ENCODE measurements at regions not wholly inside any gene's neighbourhood (a gene's known extent, or its start where the extent isn't known, plus 50 kb on each side); places are given as distances from the start of the nearest gene placed in this dataset.

DNA sequence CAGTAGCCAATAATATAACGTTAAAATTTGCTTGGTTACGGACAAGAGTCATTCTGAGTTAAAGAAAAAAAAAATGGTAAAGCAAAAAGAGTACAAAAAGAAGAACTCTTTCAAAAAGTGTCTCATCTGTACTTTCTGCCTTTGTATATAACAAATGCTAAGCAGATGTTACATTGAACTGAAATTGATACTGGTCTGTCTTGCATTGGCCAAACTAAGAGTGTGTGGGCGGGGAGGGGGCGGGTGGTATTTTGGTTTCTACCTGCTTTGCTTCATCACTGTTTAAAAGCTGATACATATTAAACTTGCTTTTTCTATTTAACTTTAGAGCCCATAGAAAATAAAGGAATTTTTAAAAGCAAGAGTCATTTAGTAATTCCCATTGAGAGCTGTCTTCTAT lies 215.0 kb upstream of the THBS1 start:
- Histone ChIP-seq H3K56ac (replicated peaks; ENCODE audit: insufficient read length, low read depth, low read length) (no peak overlapping the region), H2AK5ac (ENCODE audit: low read depth, low read length) (no peak overlapping the region), H4K91ac (replicated peaks; ENCODE audit: insufficient read length, low read length) (no peak overlapping the region), H3K23ac (ENCODE audit: insufficient read length) (no peak overlapping the region), H3K36me3 (ENCODE audit: control insufficient read depth in 2 of 4, insufficient read depth in 4 of 4, low read length in 3 of 4) (no peaks in the 10 kb centered on the region), H3K18ac (ENCODE audit: extremely low read depth, low read length) (no peak overlapping the region), H4K5ac (ENCODE audit: insufficient read length, low read depth, low read length) (no peak overlapping the region), H2BK12ac (ENCODE audit: low read depth, low read length) (no peak overlapping the region), H3K4ac (replicated peaks; ENCODE audit: insufficient read length, low read depth, low read length) (no peak overlapping the region), H3K14ac (ENCODE audit: insufficient read length) (no peak overlapping the region), H4K8ac (ENCODE audit: extremely low read depth, insufficient read depth, low read length) (no peak overlapping the region), H3K79me1 (ENCODE audit: low read depth, low read length) (no peaks in the 10 kb centered on the region), H3K9me3 (ENCODE audit: insufficient read depth in 2 of 2, low read depth in 1 of 2, low read length in 1 of 2) (peaks cover 5% of the 10 kb centered on the region in 2 experiments; a peak in 3 of 4 replicates), H3K23me2 (ENCODE audit: low read depth, low read length) (no peaks in the 10 kb centered on the region), H3K27me3 (replicated peaks in 1 of 4; ENCODE audit: control insufficient read depth in 3 of 4, extremely low read depth in 1 of 4, insufficient read depth in 3 of 4, low read length in 3 of 4) (no peaks in the 10 kb centered on the region), H3K79me2 (ENCODE audit: control insufficient read depth in 1 of 2, insufficient read depth in 2 of 2, low read length in 2 of 2) (no peaks in the 10 kb centered on the region), H2BK20ac (ENCODE audit: low read length) (no peak overlapping the region), H3K4me3 (ENCODE audit: extremely low read depth in 1 of 4, insufficient read depth in 2 of 4, low read depth in 3 of 4, low read length in 4 of 4) (no peak overlapping the region), H2BK5ac (ENCODE audit: low read depth, low read length) (no peak overlapping the region), H2BK120ac (replicated peaks; ENCODE audit: low read depth, low read length) (no peak overlapping the region), H4K20me1 (replicated peaks in 1 of 2; ENCODE audit: control insufficient read depth in 1 of 2, insufficient read depth in 2 of 2, low read length in 2 of 2) (no peaks in the 10 kb centered on the region), H3K9ac (replicated peaks in 1 of 4; ENCODE audit: extremely low read depth in 1 of 4, low read depth in 3 of 4, low read length in 3 of 4) (no peak overlapping the region), H3K4me1 (replicated peaks in 1 of 4; ENCODE audit: control insufficient read depth in 3 of 4, insufficient read depth in 4 of 4, low read length in 3 of 4) (no peaks in the 10 kb centered on the region), H3K27ac (ENCODE audit: low read depth, low read length) (no peak overlapping the region), H2BK15ac (ENCODE audit: low read length) (no peak overlapping the region), H3K4me2 (ENCODE audit: insufficient read depth in 1 of 2, low read depth in 2 of 2, low read length in 2 of 2) (no peak overlapping the region), H2AFZ (ENCODE audit: low read length) (no peak overlapping the region)
- 97% methylated on average over 4 of the region's 4 CpGs; no CpG with 5 or more reads in 1 of the 2 experiments for WGBS, 2 experiments (ENCODE audit: extremely low coverage in 1 of 2, insufficient coverage in 1 of 2, insufficient read length in 1 of 2, insufficient replicate concordance in 2 of 2, low coverage in 1 of 2, low lambda C conversion rate in 2 of 2, missing lambda C conversion rate in 1 of 2)
- no peak for FAIRE-seq
- POLR2A ChIA-PET (ENCODE audit: partially characterized antibody) = no interaction called here
- DNase-seq (ENCODE audit: low read depth in 1 of 2, low spot score in 2 of 2) = no peak
- CTCF ChIA-PET (ENCODE audit: partially characterized antibody) = interaction anchor here (0.6 kb wide), 1 partner anchor 286 kb away, joined by 3 read pairs; no protein-coding TSS in a partner anchor
- TF ChIP-seq SP1 (IDR thresholded peaks at IDR 0.05; ENCODE audit: low read depth, low read length) (no peak), SIRT6 (IDR thresholded peaks at IDR 0.05; ENCODE audit: low read length) (no peak), TAF1 (IDR thresholded peaks at IDR 0.05; ENCODE audit: low read depth, low read length) (no peak), HDAC2 (IDR thresholded peaks at IDR 0.05; ENCODE audit: borderline replicate concordance in 1 of 2, low read depth in 2 of 2, low read length in 2 of 2) (no peak), SRF (IDR thresholded peaks at IDR 0.05; ENCODE audit: low read depth, low read length) (no peak), SIX5 (IDR thresholded peaks at IDR 0.05; ENCODE audit: low read depth, low read length) (no peak), RAD21 (IDR thresholded peaks at IDR 0.05 in 1 of 2, conservative IDR thresholded peaks at IDR 0.05 in 1 of 2; ENCODE audit: low read depth in 2 of 2, low read length in 2 of 2) (no peak), CTBP2 (IDR thresholded peaks at IDR 0.05; ENCODE audit: borderline replicate concordance, insufficient read depth, insufficient read length, low read length) (no peak), CHD1 (IDR thresholded peaks at IDR 0.05; ENCODE audit: low read depth, low read length) (no peak)
- TF ChIP-seq, protein P1, sequence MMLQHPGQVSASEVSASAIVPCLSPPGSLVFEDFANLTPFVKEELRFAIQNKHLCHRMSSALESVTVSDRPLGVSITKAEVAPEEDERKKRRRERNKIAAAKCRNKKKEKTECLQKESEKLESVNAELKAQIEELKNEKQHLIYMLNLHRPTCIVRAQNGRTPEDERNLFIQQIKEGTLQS (IDR thresholded peaks at IDR 0.05; ENCODE audit: insufficient read depth, low read depth, low read length) = no peak
- TF ChIP-seq, protein P2, sequence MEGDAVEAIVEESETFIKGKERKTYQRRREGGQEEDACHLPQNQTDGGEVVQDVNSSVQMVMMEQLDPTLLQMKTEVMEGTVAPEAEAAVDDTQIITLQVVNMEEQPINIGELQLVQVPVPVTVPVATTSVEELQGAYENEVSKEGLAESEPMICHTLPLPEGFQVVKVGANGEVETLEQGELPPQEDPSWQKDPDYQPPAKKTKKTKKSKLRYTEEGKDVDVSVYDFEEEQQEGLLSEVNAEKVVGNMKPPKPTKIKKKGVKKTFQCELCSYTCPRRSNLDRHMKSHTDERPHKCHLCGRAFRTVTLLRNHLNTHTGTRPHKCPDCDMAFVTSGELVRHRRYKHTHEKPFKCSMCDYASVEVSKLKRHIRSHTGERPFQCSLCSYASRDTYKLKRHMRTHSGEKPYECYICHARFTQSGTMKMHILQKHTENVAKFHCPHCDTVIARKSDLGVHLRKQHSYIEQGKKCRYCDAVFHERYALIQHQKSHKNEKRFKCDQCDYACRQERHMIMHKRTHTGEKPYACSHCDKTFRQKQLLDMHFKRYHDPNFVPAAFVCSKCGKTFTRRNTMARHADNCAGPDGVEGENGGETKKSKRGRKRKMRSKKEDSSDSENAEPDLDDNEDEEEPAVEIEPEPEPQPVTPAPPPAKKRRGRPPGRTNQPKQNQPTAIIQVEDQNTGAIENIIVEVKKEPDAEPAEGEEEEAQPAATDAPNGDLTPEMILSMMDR (IDR thresholded peaks at IDR 0.05; ENCODE audit: control extremely low read depth in 1 of 3, insufficient read depth in 1 of 3, low read depth in 1 of 3, low read length in 3 of 3) = no peak
